Mammary epithelial cell (primary cell): ENCODE measurements at regions not wholly inside any gene's neighbourhood (a gene's known extent, or its start where the extent isn't known, plus 50 kb on each side); places are given as distances from the start of the nearest gene placed in this dataset.

ENCODE experiments used
- EZH2 ChIP-seq: IDR thresholded peaks from 2 replicates; pipeline ENCODE4 v1.6.1; 2012; ENCODE audit warnings: low read length, inconsistent platforms, borderline replicate concordance
- TF ChIP-seq, protein P1 (sequence below), 2 donors: IDR thresholded peaks in 1 of 2; conservative IDR thresholded peaks in 1 of 2; 2 replicates each; pipeline ENCODE4 v1.5.1; 2011 to 2012; ENCODE audit warnings: inconsistent platforms in 2 of 2, low read length in 2 of 2, mild to moderate bottlenecking in 2 of 2, control low read depth in 1 of 2, low read depth in 1 of 2; ENCODE audit not compliant: insufficient read depth in 1 of 2; ENCODE audit errors: extremely low read depth in 1 of 2

DNA sequence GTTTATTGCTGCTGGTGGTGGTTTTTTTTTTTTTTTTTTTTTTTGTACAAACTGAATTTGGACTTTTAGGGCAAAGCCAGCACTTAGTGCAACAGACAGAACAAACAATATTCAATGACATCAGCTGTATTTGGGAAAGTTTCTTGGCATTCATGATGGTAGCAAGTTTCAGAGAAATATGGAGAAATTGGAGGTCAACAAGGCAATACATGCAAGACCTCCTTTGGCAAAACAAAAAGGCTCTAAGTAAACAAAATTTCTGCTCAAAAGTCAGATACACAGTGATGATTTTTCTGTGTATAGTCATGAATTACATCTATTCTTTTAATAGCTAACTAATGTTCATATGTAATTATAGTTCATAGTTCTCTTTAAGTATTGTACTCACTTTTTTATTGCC lies 612.5 kb upstream of the LUZP2 start:
- TF ChIP-seq, protein P1, sequence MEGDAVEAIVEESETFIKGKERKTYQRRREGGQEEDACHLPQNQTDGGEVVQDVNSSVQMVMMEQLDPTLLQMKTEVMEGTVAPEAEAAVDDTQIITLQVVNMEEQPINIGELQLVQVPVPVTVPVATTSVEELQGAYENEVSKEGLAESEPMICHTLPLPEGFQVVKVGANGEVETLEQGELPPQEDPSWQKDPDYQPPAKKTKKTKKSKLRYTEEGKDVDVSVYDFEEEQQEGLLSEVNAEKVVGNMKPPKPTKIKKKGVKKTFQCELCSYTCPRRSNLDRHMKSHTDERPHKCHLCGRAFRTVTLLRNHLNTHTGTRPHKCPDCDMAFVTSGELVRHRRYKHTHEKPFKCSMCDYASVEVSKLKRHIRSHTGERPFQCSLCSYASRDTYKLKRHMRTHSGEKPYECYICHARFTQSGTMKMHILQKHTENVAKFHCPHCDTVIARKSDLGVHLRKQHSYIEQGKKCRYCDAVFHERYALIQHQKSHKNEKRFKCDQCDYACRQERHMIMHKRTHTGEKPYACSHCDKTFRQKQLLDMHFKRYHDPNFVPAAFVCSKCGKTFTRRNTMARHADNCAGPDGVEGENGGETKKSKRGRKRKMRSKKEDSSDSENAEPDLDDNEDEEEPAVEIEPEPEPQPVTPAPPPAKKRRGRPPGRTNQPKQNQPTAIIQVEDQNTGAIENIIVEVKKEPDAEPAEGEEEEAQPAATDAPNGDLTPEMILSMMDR (conservative IDR thresholded peaks at IDR 0.05 in 1 of 2, IDR thresholded peaks at IDR 0.05 in 1 of 2; ENCODE audit: extremely low read depth in 1 of 2, insufficient read depth in 1 of 2, low read depth in 1 of 2, low read length in 2 of 2), result no peak
- no peak for TF ChIP-seq EZH2
